ENCODE measurements at regions not wholly inside any gene's neighbourhood (a gene's known extent, or its start where the extent isn't known, plus 50 kb on each side); places are given as distances from the start of the nearest gene placed in this dataset.

- ATAC-seq (ENCODE audit: low read depth) (no peak), DNase-seq (ENCODE audit: low spot score in 2 of 2) (no peak)
- H3K4me1 Mint-ChIP-seq, result no peaks in the 10 kb centered on the region
- no peaks in the 10 kb centered on the region for H3K36me3 Mint-ChIP-seq
- H3K27me3 Mint-ChIP-seq, result peaks cover 4% of the 10 kb centered on the region
- H3K9me3 Mint-ChIP-seq, result peaks cover 1% of the 10 kb centered on the region
- no peak overlapping the region for H3K4me3 Mint-ChIP-seq
- no peak overlapping the region for H3K27ac Mint-ChIP-seq
Observed at GRCh38 chr10:34868589-34868988, 53.5 kb upstream of the PARD3 start.

- Mint-ChIP-seq H3K4me3 (no peak overlapping the region), H3K4me1 (no peaks in the 10 kb centered on the region), H3K36me3 (no peaks in the 10 kb centered on the region), H3K27ac (no peak overlapping the region), H3K27me3 (peaks cover 2% of the 10 kb centered on the region), H3K9me3 (no peaks in the 10 kb centered on the region)
- no peak for ATAC-seq (ENCODE audit: low read depth)
- DNase-seq (ENCODE audit: low spot score in 2 of 2), result no peak
Observed at GRCh38 chr10:34866848-34867247, 51.8 kb upstream of the PARD3 start.
